Heart left ventricle (tissue), 13 donors: ENCODE measurements at regions not wholly inside any gene's neighbourhood (a gene's known extent, or its start where the extent isn't known, plus 50 kb on each side); places are given as distances from the start of the nearest gene placed in this dataset.

ENCODE experiments used
- POLR2A ChIP-seq, 2 donors: fragments of 450-650 bp; IDR thresholded peaks; one replicate each; pipeline ENCODE4 v1.6.1; 2017; ENCODE audit warnings: antibody characterized with exemption in 2 of 2, mild to moderate bottlenecking in 2 of 2, moderate library complexity in 2 of 2
- TF ChIP-seq, protein P1 (sequence below), 12 donors: fragments of 200-600 bp; sonication (generic) in 4 of 12; IDR thresholded peaks; one replicate each; pipeline versions ENCODE4 v1.5.0 to v1.8.0; 2018 to 2022; ENCODE audit warnings: antibody characterized with exemption in 12 of 12, mild to moderate bottlenecking in 5 of 12
- donor health status: ischemic (EF 13 %, LVEDD 7.1; RV severe dilation, severe dysfunction).
- donor health status: DM: no; HTN: yes; CAD: no.
- donor health status: DM: no; HTN: no; CAD: no.
- donor health status: ischemic (EF 25% LVEDD 6.9; RV normal size, moderate dysfunction).
- donor health status: ischemic (EF 25% LVEDD 5.7; RV mildly dilated, moderate dysfunction).
- donor health status: ischemic (EF 35%, LVEDD 5.7; RV mildly dilated, moderate dysfunction).
- donor health status: nonischemic (EF 11% LVEDD 7.7; RV severe dilation, severe dysfunction).
- donor health status: DM: yes; HTN: yes; CAD: no.
- donor health status: PGD.
- donor health status: ischemic (EF 29% LVEDD 5.4; RV normal size, mild dysfunction).
- donor health status: nonischemic (EF 23%, LVEDD 6.1; RV moderate dilation, normal function).

DNA sequence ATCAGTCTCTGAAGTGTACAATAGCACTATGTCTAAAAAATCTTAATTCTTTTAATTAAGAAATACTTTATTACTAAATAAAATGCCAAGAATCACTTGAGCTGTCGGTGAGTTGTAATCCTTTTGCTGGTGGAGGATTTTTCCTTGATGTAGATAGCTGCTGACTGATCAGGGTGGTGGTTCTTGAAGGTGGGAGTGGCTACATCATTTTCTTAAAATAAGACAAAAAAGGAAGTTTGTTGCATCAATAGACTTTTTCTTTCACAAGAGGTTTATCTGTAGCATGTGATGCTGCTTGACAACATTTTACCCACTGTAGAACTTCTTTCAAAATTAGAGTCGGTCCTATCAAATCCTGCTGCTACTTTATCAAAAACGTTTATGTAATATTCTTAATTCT, 68.8 kb upstream of the ZC4H2 start:
- TF ChIP-seq, protein P1, sequence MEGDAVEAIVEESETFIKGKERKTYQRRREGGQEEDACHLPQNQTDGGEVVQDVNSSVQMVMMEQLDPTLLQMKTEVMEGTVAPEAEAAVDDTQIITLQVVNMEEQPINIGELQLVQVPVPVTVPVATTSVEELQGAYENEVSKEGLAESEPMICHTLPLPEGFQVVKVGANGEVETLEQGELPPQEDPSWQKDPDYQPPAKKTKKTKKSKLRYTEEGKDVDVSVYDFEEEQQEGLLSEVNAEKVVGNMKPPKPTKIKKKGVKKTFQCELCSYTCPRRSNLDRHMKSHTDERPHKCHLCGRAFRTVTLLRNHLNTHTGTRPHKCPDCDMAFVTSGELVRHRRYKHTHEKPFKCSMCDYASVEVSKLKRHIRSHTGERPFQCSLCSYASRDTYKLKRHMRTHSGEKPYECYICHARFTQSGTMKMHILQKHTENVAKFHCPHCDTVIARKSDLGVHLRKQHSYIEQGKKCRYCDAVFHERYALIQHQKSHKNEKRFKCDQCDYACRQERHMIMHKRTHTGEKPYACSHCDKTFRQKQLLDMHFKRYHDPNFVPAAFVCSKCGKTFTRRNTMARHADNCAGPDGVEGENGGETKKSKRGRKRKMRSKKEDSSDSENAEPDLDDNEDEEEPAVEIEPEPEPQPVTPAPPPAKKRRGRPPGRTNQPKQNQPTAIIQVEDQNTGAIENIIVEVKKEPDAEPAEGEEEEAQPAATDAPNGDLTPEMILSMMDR (IDR thresholded peaks at IDR 0.05) = no peak
- no peak for TF ChIP-seq POLR2A (IDR thresholded peaks at IDR 0.05)
